Ishikawa (cell line): ENCODE measurements at regions not wholly inside any gene's neighbourhood (a gene's known extent, or its start where the extent isn't known, plus 50 kb on each side); places are given as distances from the start of the nearest gene placed in this dataset.

Experiments
- CEBPB ChIP-seq: IDR thresholded peaks from 2 replicates; pipeline ENCODE4 v1.6.1; 2012
- CREB1 ChIP-seq: IDR thresholded peaks from 2 replicates; pipeline ENCODE4 v1.6.1; 2012; ENCODE audit warnings: low read depth
- EGR1 ChIP-seq: IDR thresholded peaks from 2 replicates; pipeline ENCODE4 v1.6.1; 2012
- EP300 ChIP-seq: IDR thresholded peaks from 2 replicates; pipeline ENCODE4 v1.6.1; 2012; ENCODE audit warnings: borderline replicate concordance
- FOXM1 ChIP-seq: IDR thresholded peaks from 2 replicates; pipeline ENCODE4 v1.6.1; 2012; ENCODE audit warnings: low read depth, borderline replicate concordance
- NFIC ChIP-seq: IDR thresholded peaks from 2 replicates; pipeline ENCODE4 v1.6.1; 2012
- RAD21 ChIP-seq: IDR thresholded peaks from 2 replicates; pipeline ENCODE4 v1.6.1; 2012; ENCODE audit warnings: low read depth
- TAF1 ChIP-seq: IDR thresholded peaks from 2 replicates; pipeline ENCODE4 v1.6.1; 2012; ENCODE audit warnings: low read depth, mild to moderate bottlenecking
- TCF12 ChIP-seq: IDR thresholded peaks from 2 replicates; pipeline ENCODE4 v1.6.1; 2012; ENCODE audit warnings: low read depth
- TEAD4 ChIP-seq: IDR thresholded peaks from 2 replicates; pipeline ENCODE4 v1.6.1; 2012
- USF1 ChIP-seq: IDR thresholded peaks from 2 replicates; pipeline ENCODE4 v1.6.1; 2012
- YY1 ChIP-seq: IDR thresholded peaks from 2 replicates; pipeline ENCODE4 v1.6.1; 2012; ENCODE audit warnings: low read depth
- ZBTB7A ChIP-seq: IDR thresholded peaks from 2 replicates; pipeline ENCODE4 v1.6.1; 2012; ENCODE audit warnings: low read depth
- TF ChIP-seq, protein P1 (sequence below): IDR thresholded peaks from 2 replicates; pipeline ENCODE4 v1.6.1; 2012
- TF ChIP-seq, protein P2 (sequence below): IDR thresholded peaks from 2 replicates; pipeline ENCODE4 v1.6.1; 2012; ENCODE audit warnings: low read depth, mild to moderate bottlenecking

GRCh38 chr20:29790510-29790909 is 1467.0 kb upstream of the DEFB115 start:
- TF ChIP-seq TCF12, result no peak
- TF ChIP-seq ZBTB7A, result no peak
- no peak for TF ChIP-seq FOXM1
- no peak for TF ChIP-seq EP300
- TF ChIP-seq, protein P1, sequence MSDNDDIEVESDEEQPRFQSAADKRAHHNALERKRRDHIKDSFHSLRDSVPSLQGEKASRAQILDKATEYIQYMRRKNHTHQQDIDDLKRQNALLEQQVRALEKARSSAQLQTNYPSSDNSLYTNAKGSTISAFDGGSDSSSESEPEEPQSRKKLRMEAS, result no peak
- TF ChIP-seq TAF1, result no peak
- no peak for TF ChIP-seq RAD21

GRCh38 chr20:29873946-29874345 is 1383.5 kb upstream of the DEFB115 start:
- TF ChIP-seq YY1, result no peak
- no peak for TF ChIP-seq CREB1
- no peak for TF ChIP-seq CEBPB

DNA sequence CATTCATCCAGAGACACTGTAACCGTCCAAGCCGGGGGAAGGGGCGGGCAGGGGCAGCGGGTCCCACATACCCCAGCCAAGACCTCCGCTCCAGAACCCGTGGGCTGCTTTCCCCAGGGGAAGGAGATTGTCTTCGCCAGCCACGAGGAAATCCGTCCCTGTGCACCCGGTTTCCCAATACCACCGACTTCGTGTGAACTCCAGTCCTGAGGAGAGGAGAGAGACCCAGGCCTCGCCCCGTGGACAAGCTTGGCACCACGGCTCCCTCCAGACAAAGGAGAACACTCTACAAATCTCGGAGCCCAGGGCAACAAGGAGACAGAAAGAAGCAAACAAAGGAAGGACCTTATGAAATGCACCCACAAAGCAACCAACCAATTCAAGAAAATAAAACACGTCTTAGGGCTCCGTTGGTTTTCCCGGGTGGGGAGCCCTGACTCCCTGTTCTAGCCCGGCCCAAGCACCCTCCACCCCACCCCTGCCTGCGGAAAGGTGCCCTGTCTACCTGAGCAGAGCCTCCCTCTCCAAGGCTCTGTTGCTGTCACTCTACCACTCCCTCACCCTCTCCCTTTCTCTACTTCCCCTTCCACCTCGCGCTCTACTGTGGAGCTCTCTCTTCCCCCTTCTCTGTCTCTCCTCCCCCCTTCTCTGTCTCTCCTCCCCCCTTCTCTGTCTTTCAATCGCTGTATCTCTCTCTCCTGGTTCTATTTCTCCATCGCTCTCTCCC is 1382.8 kb upstream of the DEFB115 start:
- no peak for TF ChIP-seq RAD21
- no peak for TF ChIP-seq USF1
- TF ChIP-seq EP300, result no peak
- no peak for TF ChIP-seq TCF12
- no peak for TF ChIP-seq CREB1
- no peak for TF ChIP-seq NFIC
- TF ChIP-seq ZBTB7A, result no peak
- no peak for TF ChIP-seq TEAD4

- no peak for TF ChIP-seq TEAD4
- no peak for TF ChIP-seq FOXM1
- TF ChIP-seq EP300, result no peak
- no peak for TF ChIP-seq CEBPB
- TF ChIP-seq, protein P1, result no peak
- no peak for TF ChIP-seq TCF12
- TF ChIP-seq, protein P2, sequence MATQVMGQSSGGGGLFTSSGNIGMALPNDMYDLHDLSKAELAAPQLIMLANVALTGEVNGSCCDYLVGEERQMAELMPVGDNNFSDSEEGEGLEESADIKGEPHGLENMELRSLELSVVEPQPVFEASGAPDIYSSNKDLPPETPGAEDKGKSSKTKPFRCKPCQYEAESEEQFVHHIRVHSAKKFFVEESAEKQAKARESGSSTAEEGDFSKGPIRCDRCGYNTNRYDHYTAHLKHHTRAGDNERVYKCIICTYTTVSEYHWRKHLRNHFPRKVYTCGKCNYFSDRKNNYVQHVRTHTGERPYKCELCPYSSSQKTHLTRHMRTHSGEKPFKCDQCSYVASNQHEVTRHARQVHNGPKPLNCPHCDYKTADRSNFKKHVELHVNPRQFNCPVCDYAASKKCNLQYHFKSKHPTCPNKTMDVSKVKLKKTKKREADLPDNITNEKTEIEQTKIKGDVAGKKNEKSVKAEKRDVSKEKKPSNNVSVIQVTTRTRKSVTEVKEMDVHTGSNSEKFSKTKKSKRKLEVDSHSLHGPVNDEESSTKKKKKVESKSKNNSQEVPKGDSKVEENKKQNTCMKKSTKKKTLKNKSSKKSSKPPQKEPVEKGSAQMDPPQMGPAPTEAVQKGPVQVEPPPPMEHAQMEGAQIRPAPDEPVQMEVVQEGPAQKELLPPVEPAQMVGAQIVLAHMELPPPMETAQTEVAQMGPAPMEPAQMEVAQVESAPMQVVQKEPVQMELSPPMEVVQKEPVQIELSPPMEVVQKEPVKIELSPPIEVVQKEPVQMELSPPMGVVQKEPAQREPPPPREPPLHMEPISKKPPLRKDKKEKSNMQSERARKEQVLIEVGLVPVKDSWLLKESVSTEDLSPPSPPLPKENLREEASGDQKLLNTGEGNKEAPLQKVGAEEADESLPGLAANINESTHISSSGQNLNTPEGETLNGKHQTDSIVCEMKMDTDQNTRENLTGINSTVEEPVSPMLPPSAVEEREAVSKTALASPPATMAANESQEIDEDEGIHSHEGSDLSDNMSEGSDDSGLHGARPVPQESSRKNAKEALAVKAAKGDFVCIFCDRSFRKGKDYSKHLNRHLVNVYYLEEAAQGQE, result no peak
- no peak for TF ChIP-seq EGR1
- no peak for TF ChIP-seq TAF1
- TF ChIP-seq YY1, result no peak
- TF ChIP-seq USF1, result no peak
- no peak for TF ChIP-seq NFIC
- TF ChIP-seq CREB1, result no peak
- TF ChIP-seq RAD21, result no peak
- no peak for TF ChIP-seq ZBTB7A
Observed at GRCh38 chr20:29876911-29877285, 1380.6 kb upstream of the DEFB115 start.

DNA sequence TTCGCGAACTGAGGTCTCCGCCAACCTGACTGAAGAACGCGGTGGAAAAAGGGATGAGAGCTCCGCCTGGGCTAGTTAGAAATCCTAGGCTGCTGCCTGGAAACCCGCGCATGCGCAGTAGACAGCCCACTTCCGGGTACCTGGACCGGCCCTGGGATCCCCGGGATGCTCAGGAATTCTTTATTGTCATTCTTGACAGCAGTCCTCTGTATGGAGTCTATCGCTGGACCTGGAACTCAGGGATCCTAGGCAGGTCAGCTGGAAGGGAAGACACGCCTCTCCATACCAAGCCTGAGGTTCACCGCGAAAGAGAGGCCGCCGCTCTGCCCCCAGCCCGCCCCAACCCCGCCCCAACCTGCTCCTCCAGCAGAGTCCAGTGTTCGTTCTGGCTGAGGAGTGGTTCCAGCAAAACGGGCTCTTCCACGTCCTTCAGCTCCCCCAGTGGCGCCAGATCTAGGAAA is 1379.2 kb upstream of the DEFB115 start:
- TF ChIP-seq FOXM1, result no peak
- TF ChIP-seq, protein P2, result no peak
- no peak for TF ChIP-seq EGR1
- no peak for TF ChIP-seq CEBPB
- no peak for TF ChIP-seq RAD21
- TF ChIP-seq TAF1, result no peak
- no peak for TF ChIP-seq ZBTB7A
- TF ChIP-seq, protein P1, result no peak
- no peak for TF ChIP-seq USF1
- no peak for TF ChIP-seq YY1
- TF ChIP-seq TCF12, result no peak
- TF ChIP-seq NFIC, result no peak
- no peak for TF ChIP-seq CREB1
- no peak for TF ChIP-seq TEAD4
- TF ChIP-seq EP300, result no peak
